IPS DF 6.9 (cell line): ENCODE measurements at regions not wholly inside any gene's neighbourhood (a gene's known extent, or its start where the extent isn't known, plus 50 kb on each side); places are given as distances from the start of the nearest gene placed in this dataset.

ENCODE experiments used
- DNase-seq: peaks from one replicate; pipeline ENCODE4 v3.0.0-alpha.2; 2013; ENCODE audit warnings: low read depth, low spot score
- H3K27ac ChIP-seq: one replicate; pipeline ENCODE4 v1.5.1; 2013; ENCODE audit warnings: low read length, control low read depth
- H3K27me3 ChIP-seq: 2 replicates; pipeline ENCODE4 v1.6.1; 2013; ENCODE audit warnings: mild to moderate bottlenecking, low read length; ENCODE audit not compliant: control insufficient read depth, insufficient read depth
- H3K36me3 ChIP-seq: 2 replicates; pipeline ENCODE4 v1.6.1; 2013; ENCODE audit warnings: low read length; ENCODE audit not compliant: control insufficient read depth, insufficient read depth
- H3K4me1 ChIP-seq: 2 replicates; pipeline ENCODE4 v1.6.1; 2013; ENCODE audit warnings: low read length; ENCODE audit not compliant: control insufficient read depth, insufficient read depth
- H3K4me3 ChIP-seq: 2 replicates; pipeline ENCODE4 v1.5.1; 2013; ENCODE audit warnings: mild to moderate bottlenecking, low read length
- H3K9me3 ChIP-seq: 2 replicates; pipeline ENCODE4 v1.6.1; 2013; ENCODE audit warnings: low read length, inconsistent platforms; ENCODE audit not compliant: control insufficient read depth, insufficient read depth
- WGBS: extraction: QIAGEN DNeasy Blood & Tissue Kit; methylation state at CpG from one replicate; pipeline ENCODE4 v1.1.7; 2013; ENCODE audit warnings: mixed read lengths, missing lambda C conversion rate; ENCODE audit not compliant: insufficient read length, insufficient coverage; 5-methylcytosine and 5-hydroxymethylcytosine counted together

GRCh38 chr5:39519566-39520231, 94.9 kb upstream of the DAB2 start:
- no peak for DNase-seq
- Histone ChIP-seq H3K27me3 (no peaks in the 10 kb centered on the region), H3K27ac (no peak overlapping the region), H3K4me3 (no peak overlapping the region), H3K36me3 (no peaks in the 10 kb centered on the region), H3K9me3 (no peaks in the 10 kb centered on the region), H3K4me1 (no peaks in the 10 kb centered on the region)
- no CpG with 5 or more reads among the region's 3 CpGs for WGBS

- no peaks in the 10 kb centered on the region for H3K36me3 ChIP-seq
- no peak overlapping the region for H3K4me3 ChIP-seq
- H3K27ac ChIP-seq = no peak overlapping the region
- H3K9me3 ChIP-seq = no peaks in the 10 kb centered on the region
- no peak for DNase-seq
- no peaks in the 10 kb centered on the region for H3K27me3 ChIP-seq
- H3K4me1 ChIP-seq = no peaks in the 10 kb centered on the region
Observed at GRCh38 chr5:39519079-39519478, 94.3 kb upstream of the DAB2 start.

GRCh38 chr5:39518516-39518915, 93.7 kb upstream of the DAB2 start:
- H3K27me3 ChIP-seq = no peaks in the 10 kb centered on the region
- H3K36me3 ChIP-seq = no peaks in the 10 kb centered on the region
- no peaks in the 10 kb centered on the region for H3K4me1 ChIP-seq
- H3K27ac ChIP-seq = no peak overlapping the region
- no CpG with 5 or more reads among the region's 3 CpGs for WGBS
- DNase-seq = no peak
- no peak overlapping the region for H3K4me3 ChIP-seq
- no peaks in the 10 kb centered on the region for H3K9me3 ChIP-seq

GRCh38 chr5:39517800-39518199, 93.0 kb upstream of the DAB2 start:
- Histone ChIP-seq H3K9me3 (no peaks in the 10 kb centered on the region), H3K36me3 (no peaks in the 10 kb centered on the region), H3K4me3 (no peak overlapping the region), H3K27ac (no peak overlapping the region), H3K4me1 (no peaks in the 10 kb centered on the region), H3K27me3 (no peaks in the 10 kb centered on the region)
- no peak for DNase-seq

GRCh38 chr5:39515881-39516280, 91.1 kb upstream of the DAB2 start:
- WGBS = no CpG with 5 or more reads among the region's 4 CpGs

GRCh38 chr5:39513236-39513635, 88.5 kb upstream of the DAB2 start:
- no peak overlapping the region for H3K27ac ChIP-seq
- H3K4me3 ChIP-seq = no peak overlapping the region
- no peaks in the 10 kb centered on the region for H3K9me3 ChIP-seq
- no peaks in the 10 kb centered on the region for H3K4me1 ChIP-seq
- DNase-seq = no peak
- no CpG with 5 or more reads among the region's 1 CpG for WGBS
- no peaks in the 10 kb centered on the region for H3K36me3 ChIP-seq
- no peaks in the 10 kb centered on the region for H3K27me3 ChIP-seq

More at GRCh38 chr5:39515881-39516280, 91.1 kb upstream of the DAB2 start:
- no peaks in the 10 kb centered on the region for H3K36me3 ChIP-seq
- H3K27me3 ChIP-seq = no peaks in the 10 kb centered on the region
- H3K4me1 ChIP-seq = no peaks in the 10 kb centered on the region
- no peak for DNase-seq
- no peaks in the 10 kb centered on the region for H3K9me3 ChIP-seq
- no peak overlapping the region for H3K4me3 ChIP-seq
- no peak overlapping the region for H3K27ac ChIP-seq

GRCh38 chr5:39506211-39506610, 81.4 kb upstream of the DAB2 start:
- Histone ChIP-seq H3K4me1 (no peaks in the 10 kb centered on the region), H3K4me3 (no peak overlapping the region), H3K9me3 (no peaks in the 10 kb centered on the region), H3K27me3 (no peaks in the 10 kb centered on the region), H3K27ac (no peak overlapping the region), H3K36me3 (no peaks in the 10 kb centered on the region)
- no peak for DNase-seq
- WGBS = no CpG with 5 or more reads among the region's 5 CpGs

- Histone ChIP-seq H3K27me3 (no peaks in the 10 kb centered on the region), H3K4me3 (no peak overlapping the region), H3K27ac (no peak overlapping the region), H3K9me3 (no peaks in the 10 kb centered on the region), H3K4me1 (no peaks in the 10 kb centered on the region), H3K36me3 (no peaks in the 10 kb centered on the region)
- no peak for DNase-seq
- WGBS = no CpG with 5 or more reads among the region's 5 CpGs
Observed at GRCh38 chr5:39505791-39506190, 81.0 kb upstream of the DAB2 start.

- Histone ChIP-seq H3K9me3 (no peaks in the 10 kb centered on the region), H3K36me3 (no peaks in the 10 kb centered on the region), H3K4me1 (no peaks in the 10 kb centered on the region), H3K27ac (no peak overlapping the region), H3K27me3 (no peaks in the 10 kb centered on the region), H3K4me3 (no peak overlapping the region)
- DNase-seq = no peak
Observed at GRCh38 chr5:39505363-39505762, 80.6 kb upstream of the DAB2 start.

GRCh38 chr5:39503155-39503554, 78.4 kb upstream of the DAB2 start:
- DNase-seq = no peak
- Histone ChIP-seq H3K27me3 (no peaks in the 10 kb centered on the region), H3K36me3 (no peaks in the 10 kb centered on the region), H3K4me3 (no peak overlapping the region), H3K9me3 (no peaks in the 10 kb centered on the region), H3K27ac (no peak overlapping the region), H3K4me1 (no peaks in the 10 kb centered on the region)
- no CpG with 5 or more reads among the region's 1 CpG for WGBS

GRCh38 chr5:39502704-39503103, 77.9 kb upstream of the DAB2 start:
- Histone ChIP-seq H3K4me3 (no peak overlapping the region), H3K9me3 (no peaks in the 10 kb centered on the region), H3K27ac (no peak overlapping the region), H3K36me3 (no peaks in the 10 kb centered on the region), H3K4me1 (no peaks in the 10 kb centered on the region), H3K27me3 (no peaks in the 10 kb centered on the region)
- DNase-seq = no peak
- no CpG with 5 or more reads among the region's 6 CpGs for WGBS
